ENCODE measurements at regions not wholly inside any gene's neighbourhood (a gene's known extent, or its start where the extent isn't known, plus 50 kb on each side); places are given as distances from the start of the nearest gene placed in this dataset.

GRCh38 chr10:2488446-2489005 is 578.8 kb upstream of the PFKP start:
- FAIRE-seq: no peak
- no peak for DNase-seq (ENCODE audit: low spot score in 2 of 2)

GRCh38 chr10:2487921-2488320 is 579.4 kb upstream of the PFKP start:
- DNase-seq (ENCODE audit: low spot score in 2 of 2): no peak
- no peak for FAIRE-seq

GRCh38 chr10:2478656-2479055 is 588.7 kb upstream of the PFKP start:
- FAIRE-seq (no peak), DNase-seq (ENCODE audit: low spot score in 2 of 2) (no peak)

DNA sequence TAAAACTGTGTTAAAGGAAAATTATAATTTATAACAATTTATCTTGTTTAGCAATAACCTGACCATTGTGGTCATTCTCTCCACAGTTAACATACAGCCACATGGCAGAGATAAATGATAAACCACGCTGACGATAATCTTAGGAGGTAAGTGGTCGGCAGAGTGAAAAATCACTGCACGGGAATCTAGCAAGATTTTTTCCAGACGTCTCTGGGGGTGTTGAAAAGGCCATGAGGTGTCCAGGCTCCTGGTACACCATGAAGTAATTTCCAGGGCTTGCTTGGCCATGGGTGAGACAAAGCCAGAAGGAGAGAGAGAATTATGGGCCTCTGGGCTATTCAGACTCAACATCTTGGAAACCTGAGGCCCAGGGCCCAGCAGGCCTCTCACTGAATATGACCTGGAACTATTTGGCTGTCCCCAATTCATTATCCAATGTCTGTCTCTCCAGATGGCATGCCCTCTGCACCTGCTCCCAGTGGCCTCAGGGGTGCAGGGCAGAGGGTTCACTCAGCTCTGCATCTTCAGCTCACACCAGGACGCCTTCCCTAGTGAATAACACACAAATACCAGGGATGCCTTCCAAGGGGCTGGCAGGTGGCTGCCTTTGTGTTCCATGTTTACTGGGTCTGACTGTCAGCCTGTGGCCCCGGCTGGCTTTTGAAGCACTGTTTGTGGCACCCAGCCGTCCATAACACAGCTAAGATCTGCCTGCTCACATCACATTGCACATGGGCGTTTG is 590.4 kb upstream of the PFKP start:
- no peak for DNase-seq (ENCODE audit: low spot score in 2 of 2)
- FAIRE-seq: no peak

- FAIRE-seq (no peak), DNase-seq (ENCODE audit: low spot score in 2 of 2) (no peak)
Observed at GRCh38 chr10:2476218-2476811, 591.0 kb upstream of the PFKP start.

DNA sequence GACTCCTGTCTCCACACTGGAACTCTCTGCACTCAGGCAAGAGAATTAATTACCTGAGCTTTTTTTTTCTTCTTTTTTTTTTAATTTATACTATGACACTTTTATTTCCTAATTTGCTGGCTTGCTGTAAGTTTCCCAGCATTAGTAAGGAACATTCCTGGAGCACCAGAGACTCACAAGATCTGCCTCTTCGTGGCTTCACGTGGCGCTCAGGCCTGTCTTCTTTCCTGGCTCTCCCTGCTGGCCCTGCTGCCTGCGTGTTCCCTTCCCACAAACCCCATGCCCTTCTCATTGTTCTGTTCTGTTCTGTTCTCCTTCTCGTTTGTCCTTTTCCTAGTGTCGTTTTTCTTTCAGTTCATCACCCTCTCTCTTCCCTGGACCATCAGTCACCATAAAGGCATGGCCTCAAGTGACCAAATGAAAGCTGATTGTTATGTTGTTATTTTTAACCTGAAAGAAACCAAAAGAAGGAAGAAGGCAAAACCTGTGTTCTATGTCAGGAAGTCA is 591.6 kb upstream of the PFKP start:
- FAIRE-seq: no peak

GRCh38 chr10:2471811-2472210 is 595.5 kb upstream of the PFKP start:
- DNase-seq (ENCODE audit: low spot score in 2 of 2) (no peak), FAIRE-seq (no peak)

More for the DNA sequence above, 591.6 kb upstream of the PFKP start:
- DNase-seq (ENCODE audit: low spot score in 2 of 2): no peak

- FAIRE-seq (no peak), DNase-seq (ENCODE audit: low spot score in 2 of 2) (no peak)
Observed at GRCh38 chr10:2469802-2470201, 597.5 kb upstream of the PFKP start.

DNA sequence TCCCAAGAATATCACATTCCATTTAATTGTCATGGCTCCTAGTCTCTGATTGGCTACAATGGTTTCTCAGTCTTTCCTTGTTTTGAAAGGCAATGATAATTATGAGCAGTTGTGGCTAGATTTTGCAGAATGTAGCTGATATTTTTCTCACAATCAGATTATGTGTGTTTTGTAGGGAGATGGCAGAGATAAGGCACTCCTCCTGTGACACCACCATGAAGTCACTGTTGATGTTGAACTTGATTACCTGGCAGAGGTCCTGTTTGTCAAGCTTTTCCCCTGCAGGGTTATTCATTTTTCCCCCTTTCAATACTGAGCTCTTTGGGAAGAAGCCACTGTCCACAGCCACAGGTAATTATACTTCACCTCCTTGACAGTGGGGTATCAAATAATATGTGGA is 602.9 kb upstream of the PFKP start:
- DNase-seq (ENCODE audit: low spot score in 2 of 2): no peak
- no peak for FAIRE-seq

DNA sequence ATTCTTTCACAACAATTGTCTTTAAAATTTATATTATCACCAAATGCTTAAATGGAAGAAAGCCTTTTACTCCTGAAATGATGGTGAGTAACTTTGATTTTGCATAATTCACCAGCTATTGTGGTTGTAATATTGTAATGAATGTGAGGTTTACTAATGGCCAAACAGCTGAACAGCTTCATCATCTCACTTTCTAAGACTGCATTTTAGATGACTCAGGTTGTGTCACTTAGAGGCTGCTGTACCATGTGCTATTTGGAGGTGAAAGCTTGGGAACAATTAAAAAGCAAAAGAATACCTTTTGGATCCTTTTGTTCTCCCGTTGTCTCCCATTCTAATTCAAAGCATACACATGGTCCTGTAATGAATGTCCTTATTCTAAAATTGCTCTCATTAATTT is 604.0 kb upstream of the PFKP start:
- FAIRE-seq (no peak), DNase-seq (ENCODE audit: low spot score in 2 of 2) (no peak)

GRCh38 chr10:2462581-2462980 is 604.8 kb upstream of the PFKP start:
- no peak for FAIRE-seq
- DNase-seq (ENCODE audit: low spot score in 2 of 2): no peak

GRCh38 chr10:2460812-2461211 is 606.5 kb upstream of the PFKP start:
- no peak for FAIRE-seq
- no peak for DNase-seq (ENCODE audit: low spot score in 2 of 2)

DNA sequence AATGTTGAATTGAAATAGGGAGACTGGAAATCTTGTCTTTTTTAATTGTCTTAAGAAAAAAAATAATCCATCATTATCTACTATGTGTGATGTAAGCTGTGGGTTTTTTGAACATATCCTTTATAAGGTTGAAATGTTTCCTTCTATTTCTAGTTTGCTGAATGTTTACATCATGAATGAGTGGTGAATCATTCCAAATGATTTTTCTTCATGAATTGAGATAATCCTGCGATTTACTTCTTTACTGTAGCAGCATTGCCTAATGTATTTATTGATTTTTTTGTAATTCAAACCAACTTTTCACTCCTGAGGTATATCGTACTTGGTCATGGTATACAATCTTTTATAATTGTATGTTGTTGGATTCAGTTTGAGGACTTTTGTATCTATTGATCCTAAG is 607.6 kb upstream of the PFKP start:
- DNase-seq (ENCODE audit: low spot score in 2 of 2) (no peak), FAIRE-seq (no peak)

DNA sequence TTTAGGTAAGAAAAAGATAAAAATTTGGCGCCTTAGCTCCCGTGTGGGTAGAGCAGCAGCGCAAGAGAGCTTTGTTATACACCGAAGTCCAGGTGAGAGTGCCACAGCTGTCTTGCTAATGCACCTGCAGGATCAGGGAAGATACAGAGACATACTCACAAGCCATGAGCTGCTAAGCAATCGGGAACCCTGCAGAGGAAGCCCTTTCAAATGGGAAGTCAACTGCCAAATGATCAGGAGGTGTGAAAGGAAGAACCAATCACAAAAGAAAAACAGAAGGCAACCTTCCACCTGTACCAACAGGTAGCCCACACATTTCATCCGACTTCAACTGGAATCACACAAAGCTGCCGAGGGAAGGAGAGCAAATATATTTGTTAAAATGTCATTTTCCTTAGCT is 610.5 kb upstream of the PFKP start:
- DNase-seq (ENCODE audit: low spot score in 2 of 2) (no peak), FAIRE-seq (no peak)

GRCh38 chr10:2445370-2445769 is 622.0 kb upstream of the PFKP start:
- DNase-seq (ENCODE audit: low spot score in 2 of 2) (no peak), FAIRE-seq (no peak)

- FAIRE-seq (no peak), DNase-seq (ENCODE audit: low spot score in 2 of 2) (no peak)
Observed at GRCh38 chr10:2439983-2440382, 627.4 kb upstream of the PFKP start.

GRCh38 chr10:2439000-2439399 is 628.3 kb upstream of the PFKP start:
- no peak for FAIRE-seq

GRCh38 chr10:2438248-2438939 is 629.0 kb upstream of the PFKP start:
- DNase-seq (ENCODE audit: low spot score in 2 of 2): no peak
- FAIRE-seq: no peak

More at GRCh38 chr10:2439000-2439399, 628.3 kb upstream of the PFKP start:
- no peak for DNase-seq (ENCODE audit: low spot score in 2 of 2)

- DNase-seq (ENCODE audit: low spot score in 2 of 2) (no peak), FAIRE-seq (no peak)
Observed at GRCh38 chr10:2436933-2437332, 630.4 kb upstream of the PFKP start.

DNA sequence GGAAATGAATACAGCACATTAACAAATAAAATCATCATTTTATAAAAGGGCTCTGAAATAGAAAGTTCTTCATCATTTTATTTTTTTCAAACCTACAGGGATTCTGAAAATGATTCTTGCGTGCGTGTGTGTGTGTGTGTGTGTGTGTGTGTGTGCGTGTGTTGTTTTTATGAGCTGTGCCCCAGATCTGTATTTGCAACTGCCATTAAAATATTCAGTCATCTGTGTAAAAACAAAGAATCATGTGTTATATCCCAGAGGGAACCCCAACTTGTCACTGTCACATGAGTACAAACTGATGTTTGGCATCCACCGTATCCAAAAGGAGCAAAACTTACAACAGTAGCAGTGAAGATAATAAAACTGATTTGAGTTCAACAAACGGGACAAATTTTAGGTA is 635.4 kb upstream of the PFKP start:
- DNase-seq (ENCODE audit: low spot score in 2 of 2) (no peak), FAIRE-seq (no peak)

GRCh38 chr10:2427412-2427811 is 639.9 kb upstream of the PFKP start:
- FAIRE-seq (no peak), DNase-seq (ENCODE audit: low spot score in 2 of 2) (no peak)

All from frontal cortex (tissue), 3 donors.